ENCODE measurements at regions not wholly inside any gene's neighbourhood (a gene's known extent, or its start where the extent isn't known, plus 50 kb on each side); places are given as distances from the start of the nearest gene placed in this dataset.

GRCh38 chr2:75268112-75268511 lies 68.8 kb upstream of the TACR1 start:
- H3K4me3 ChIP-seq (ENCODE audit: low read depth, low read length), result no peak overlapping the region
- POLR2A ChIA-PET, result no interaction called here
- TF ChIP-seq, protein P1, sequence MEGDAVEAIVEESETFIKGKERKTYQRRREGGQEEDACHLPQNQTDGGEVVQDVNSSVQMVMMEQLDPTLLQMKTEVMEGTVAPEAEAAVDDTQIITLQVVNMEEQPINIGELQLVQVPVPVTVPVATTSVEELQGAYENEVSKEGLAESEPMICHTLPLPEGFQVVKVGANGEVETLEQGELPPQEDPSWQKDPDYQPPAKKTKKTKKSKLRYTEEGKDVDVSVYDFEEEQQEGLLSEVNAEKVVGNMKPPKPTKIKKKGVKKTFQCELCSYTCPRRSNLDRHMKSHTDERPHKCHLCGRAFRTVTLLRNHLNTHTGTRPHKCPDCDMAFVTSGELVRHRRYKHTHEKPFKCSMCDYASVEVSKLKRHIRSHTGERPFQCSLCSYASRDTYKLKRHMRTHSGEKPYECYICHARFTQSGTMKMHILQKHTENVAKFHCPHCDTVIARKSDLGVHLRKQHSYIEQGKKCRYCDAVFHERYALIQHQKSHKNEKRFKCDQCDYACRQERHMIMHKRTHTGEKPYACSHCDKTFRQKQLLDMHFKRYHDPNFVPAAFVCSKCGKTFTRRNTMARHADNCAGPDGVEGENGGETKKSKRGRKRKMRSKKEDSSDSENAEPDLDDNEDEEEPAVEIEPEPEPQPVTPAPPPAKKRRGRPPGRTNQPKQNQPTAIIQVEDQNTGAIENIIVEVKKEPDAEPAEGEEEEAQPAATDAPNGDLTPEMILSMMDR (IDR thresholded peaks at IDR 0.05; ENCODE audit: insufficient read depth, low read depth, low read length), result no peak
- CTCF ChIA-PET, result interaction anchor here (0.9 to 1.5 kb wide), 2 partner anchors 9 to 14 kb away, joined by 3 to 5 read pairs; no protein-coding TSS in a partner anchor
- no peaks in the 10 kb centered on the region for H3K36me3 ChIP-seq (ENCODE audit: control insufficient read depth, insufficient read depth, low read length)
- DNase-seq (ENCODE audit: low read depth), result no peak
- H3K27me3 ChIP-seq (ENCODE audit: control insufficient read depth, insufficient read depth, low read length), result no peaks in the 10 kb centered on the region

- ChIA-PET CTCF (no interaction called here), POLR2A (no interaction called here)
- no peaks in the 10 kb centered on the region for H3K36me3 ChIP-seq (ENCODE audit: control insufficient read depth, insufficient read depth, low read length)
- TF ChIP-seq, protein P1 (IDR thresholded peaks at IDR 0.05; ENCODE audit: insufficient read depth, low read depth, low read length), result no peak
- no peak for DNase-seq (ENCODE audit: low read depth)
- no peak overlapping the region for H3K4me3 ChIP-seq (ENCODE audit: low read depth, low read length)
- H3K27me3 ChIP-seq (ENCODE audit: control insufficient read depth, insufficient read depth, low read length), result no peaks in the 10 kb centered on the region
Observed at GRCh38 chr2:75261923-75262322, 62.6 kb upstream of the TACR1 start.

DNA sequence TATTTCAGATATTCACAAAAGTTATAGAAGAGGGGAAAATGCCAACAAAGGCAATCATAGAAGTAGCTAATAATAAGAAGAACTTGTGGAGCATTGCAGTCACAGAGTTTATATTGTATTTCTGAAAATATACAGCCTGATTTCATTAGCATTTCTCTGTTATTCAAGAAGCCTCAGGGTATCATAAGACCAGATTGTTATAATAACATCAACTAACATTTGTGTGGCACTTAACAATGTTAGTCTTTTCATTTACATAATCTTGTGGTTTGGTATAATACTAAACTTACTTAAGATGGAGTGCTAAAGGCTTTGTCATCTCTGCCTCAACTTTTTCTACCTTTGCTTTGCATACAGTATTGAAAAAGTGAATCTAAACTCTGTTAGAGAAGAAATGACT lies 61.6 kb upstream of the TACR1 start:
- no peak overlapping the region for H3K4me3 ChIP-seq (ENCODE audit: low read depth, low read length)
- no peaks in the 10 kb centered on the region for H3K36me3 ChIP-seq (ENCODE audit: control insufficient read depth, insufficient read depth, low read length)
- no peak for DNase-seq (ENCODE audit: low read depth)
- ChIA-PET CTCF (interaction anchor here (0.9 kb wide), 1 partner anchor 19 kb away, joined by 3 read pairs; no protein-coding TSS in a partner anchor), POLR2A (no interaction called here)
- no peaks in the 10 kb centered on the region for H3K27me3 ChIP-seq (ENCODE audit: control insufficient read depth, insufficient read depth, low read length)
- TF ChIP-seq, protein P1 (IDR thresholded peaks at IDR 0.05; ENCODE audit: insufficient read depth, low read depth, low read length), result no peak

- no peak for DNase-seq (ENCODE audit: low read depth)
- H3K36me3 ChIP-seq (ENCODE audit: control insufficient read depth, insufficient read depth, low read length), result no peaks in the 10 kb centered on the region
- POLR2A ChIA-PET, result no interaction called here
- CTCF ChIA-PET, result no interaction called here
- H3K27me3 ChIP-seq (ENCODE audit: control insufficient read depth, insufficient read depth, low read length), result no peaks in the 10 kb centered on the region
- TF ChIP-seq, protein P1 (IDR thresholded peaks at IDR 0.05; ENCODE audit: insufficient read depth, low read depth, low read length), result no peak
- no peak overlapping the region for H3K4me3 ChIP-seq (ENCODE audit: low read depth, low read length)
Observed at GRCh38 chr2:75258620-75259019, 59.3 kb upstream of the TACR1 start.

GRCh38 chr2:75256485-75256884 lies 57.2 kb upstream of the TACR1 start:
- H3K27me3 ChIP-seq (ENCODE audit: control insufficient read depth, insufficient read depth, low read length), result no peaks in the 10 kb centered on the region
- H3K4me3 ChIP-seq (ENCODE audit: low read depth, low read length), result no peak overlapping the region
- ChIA-PET POLR2A (no interaction called here), CTCF (no interaction called here)
- TF ChIP-seq, protein P1 (IDR thresholded peaks at IDR 0.05; ENCODE audit: insufficient read depth, low read depth, low read length), result no peak
- H3K36me3 ChIP-seq (ENCODE audit: control insufficient read depth, insufficient read depth, low read length), result no peaks in the 10 kb centered on the region
- DNase-seq (ENCODE audit: low read depth), result no peak
